Smooth muscle cell (in vitro differentiated cells): ENCODE measurements at regions not wholly inside any gene's neighbourhood (a gene's known extent, or its start where the extent isn't known, plus 50 kb on each side); places are given as distances from the start of the nearest gene placed in this dataset.

Experiments used
- DNase-seq: peaks from one replicate; lab custom pipeline; 2025; ENCODE audit not compliant: unreplicated experiment; lab: John Stamatoyannopoulos, UW
- H2AFZ ChIP-seq: fragments of 200-600 bp; sonication (generic); 2 replicates; pipeline ENCODE4 v1.6.0; 2016; ENCODE audit warnings: antibody characterized with exemption, low read depth, mild to moderate bottlenecking
- H3F3A ChIP-seq: fragments of 200-600 bp; sonication (generic); 2 replicates; pipeline ENCODE4 v1.6.0; 2017; ENCODE audit warnings: antibody characterized with exemption, low read depth
- H3K27ac ChIP-seq: fragments of 200-600 bp; sonication (generic); 2 replicates; pipeline ENCODE4 v1.5.1; 2016; ENCODE audit warnings: low read depth, mild to moderate bottlenecking
- H3K27me3 ChIP-seq: fragments of 200-600 bp; sonication (generic); 2 replicates; pipeline ENCODE4 v1.6.1; 2016; ENCODE audit warnings: low read depth, mild to moderate bottlenecking
- H3K36me3 ChIP-seq: fragments of 200-600 bp; sonication (generic); 2 replicates; pipeline ENCODE4 v1.5.1; 2016; ENCODE audit warnings: low read depth
- H3K4me1 ChIP-seq: fragments of 200-600 bp; sonication (generic); 2 replicates; pipeline ENCODE4 v1.5.1; 2016; ENCODE audit warnings: low read depth
- H3K4me2 ChIP-seq: fragments of 200-600 bp; sonication (generic); 2 replicates; pipeline ENCODE4 v1.6.0; 2016; ENCODE audit warnings: mild to moderate bottlenecking
- H3K4me3 ChIP-seq: fragments of 200-600 bp; sonication (generic); 2 replicates; pipeline ENCODE4 v1.5.1; 2016; ENCODE audit warnings: mild to moderate bottlenecking
- H3K79me2 ChIP-seq: fragments of 200-600 bp; sonication (generic); 2 replicates; pipeline ENCODE4 v1.6.0; 2016; ENCODE audit warnings: low read depth, mild to moderate bottlenecking
- H3K9ac ChIP-seq: fragments of 200-600 bp; sonication (generic); 2 replicates; pipeline ENCODE4 v1.6.0; 2016; ENCODE audit warnings: low read depth
- H3K9me3 ChIP-seq: fragments of 200-600 bp; sonication (generic); replicated peaks from 2 replicates; pipeline ENCODE4 v1.5.1; 2016; ENCODE audit warnings: low read depth
- H4K20me1 ChIP-seq: fragments of 200-600 bp; sonication (generic); 2 replicates; pipeline ENCODE4 v1.6.0; 2016; ENCODE audit warnings: low read depth
- WGBS: methylation state at CpG from one replicate; pipeline ENCODE4 v1.1.7; 2016; ENCODE audit warnings: low lambda C conversion rate; 5-methylcytosine and 5-hydroxymethylcytosine counted together
- TF ChIP-seq, protein P1 (sequence below): fragments of 200-600 bp; sonication (generic); IDR thresholded peaks from 2 replicates; pipeline ENCODE4 v1.5.1; 2017; ENCODE audit warnings: borderline replicate concordance, mild to moderate bottlenecking, antibody characterized with exemption; ENCODE audit not compliant: insufficient read depth, poor library complexity, severe bottlenecking

DNA sequence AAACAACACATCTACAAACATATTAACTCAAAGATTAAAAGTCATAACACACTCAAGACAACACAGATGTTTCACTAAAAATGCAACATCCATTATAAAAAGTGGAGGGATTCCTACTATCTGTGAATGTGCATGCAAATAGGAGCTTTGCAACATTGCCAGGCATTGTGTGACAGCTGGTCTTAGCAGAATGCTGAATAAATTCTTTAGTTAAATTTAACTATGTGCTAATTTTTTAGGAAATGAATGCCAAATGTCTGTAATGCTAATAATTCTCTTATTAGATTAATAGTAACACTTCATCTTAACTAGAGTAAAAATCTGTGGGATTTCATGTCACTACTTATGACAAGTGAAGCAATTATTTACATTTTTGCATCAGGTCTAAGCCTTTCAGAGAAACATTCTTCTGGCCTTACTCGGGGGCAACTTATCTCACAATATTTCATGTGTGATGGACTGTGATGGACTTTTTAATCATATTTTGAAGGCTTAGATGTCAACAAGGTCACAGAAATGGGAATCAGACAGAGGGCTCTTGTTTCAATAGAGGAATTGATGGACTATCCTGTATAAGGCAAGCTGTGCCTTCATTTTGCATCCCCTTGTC lies 524.6 kb upstream of the KCND2 start:
- Histone ChIP-seq H3K36me3 (no peaks in the 10 kb centered on the region), H3K9me3 (no peaks in the 10 kb centered on the region), H3K27me3 (no peaks in the 10 kb centered on the region), H3K9ac (no peak overlapping the region), H3K4me3 (no peak overlapping the region), H3K4me1 (no peaks in the 10 kb centered on the region), H3K79me2 (no peaks in the 10 kb centered on the region), H3K4me2 (no peak overlapping the region), H3F3A (no peaks in the 10 kb centered on the region), H3K27ac (no peak overlapping the region), H2AFZ (no peak overlapping the region), H4K20me1 (no peaks in the 10 kb centered on the region)
- WGBS = 59% methylated on average over 1 of the region's 1 CpG
- DNase-seq = no peak
- TF ChIP-seq, protein P1, sequence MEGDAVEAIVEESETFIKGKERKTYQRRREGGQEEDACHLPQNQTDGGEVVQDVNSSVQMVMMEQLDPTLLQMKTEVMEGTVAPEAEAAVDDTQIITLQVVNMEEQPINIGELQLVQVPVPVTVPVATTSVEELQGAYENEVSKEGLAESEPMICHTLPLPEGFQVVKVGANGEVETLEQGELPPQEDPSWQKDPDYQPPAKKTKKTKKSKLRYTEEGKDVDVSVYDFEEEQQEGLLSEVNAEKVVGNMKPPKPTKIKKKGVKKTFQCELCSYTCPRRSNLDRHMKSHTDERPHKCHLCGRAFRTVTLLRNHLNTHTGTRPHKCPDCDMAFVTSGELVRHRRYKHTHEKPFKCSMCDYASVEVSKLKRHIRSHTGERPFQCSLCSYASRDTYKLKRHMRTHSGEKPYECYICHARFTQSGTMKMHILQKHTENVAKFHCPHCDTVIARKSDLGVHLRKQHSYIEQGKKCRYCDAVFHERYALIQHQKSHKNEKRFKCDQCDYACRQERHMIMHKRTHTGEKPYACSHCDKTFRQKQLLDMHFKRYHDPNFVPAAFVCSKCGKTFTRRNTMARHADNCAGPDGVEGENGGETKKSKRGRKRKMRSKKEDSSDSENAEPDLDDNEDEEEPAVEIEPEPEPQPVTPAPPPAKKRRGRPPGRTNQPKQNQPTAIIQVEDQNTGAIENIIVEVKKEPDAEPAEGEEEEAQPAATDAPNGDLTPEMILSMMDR = no peak

- H2AFZ ChIP-seq = peak overlapping the region; percentile 5
- no peaks in the 10 kb centered on the region for H3K27me3 ChIP-seq
- no peak overlapping the region for H3K27ac ChIP-seq
- no peaks in the 10 kb centered on the region for H4K20me1 ChIP-seq
- H3K4me3 ChIP-seq = no peak overlapping the region
- H3K79me2 ChIP-seq = no peaks in the 10 kb centered on the region
- TF ChIP-seq, protein P1 = no peak
- no peak for DNase-seq
- H3K36me3 ChIP-seq = no peaks in the 10 kb centered on the region
- no peaks in the 10 kb centered on the region for H3K9me3 ChIP-seq
- H3K4me2 ChIP-seq = no peak overlapping the region
- H3K4me1 ChIP-seq = no peaks in the 10 kb centered on the region
- no peaks in the 10 kb centered on the region for H3F3A ChIP-seq
- no peak overlapping the region for H3K9ac ChIP-seq
- WGBS = 89% methylated on average over 2 of the region's 2 CpGs
Observed at GRCh38 chr7:119748991-119749390, 524.0 kb upstream of the KCND2 start.

GRCh38 chr7:119756687-119757086 lies 516.3 kb upstream of the KCND2 start:
- Histone ChIP-seq H3K27me3 (no peaks in the 10 kb centered on the region), H3K4me1 (no peaks in the 10 kb centered on the region), H3K9me3 (no peaks in the 10 kb centered on the region), H3K79me2 (no peaks in the 10 kb centered on the region), H4K20me1 (no peaks in the 10 kb centered on the region), H3K27ac (no peak overlapping the region), H3K36me3 (no peaks in the 10 kb centered on the region), H3K9ac (no peak overlapping the region), H3K4me2 (no peak overlapping the region), H2AFZ (no peak overlapping the region), H3K4me3 (no peak overlapping the region), H3F3A (no peaks in the 10 kb centered on the region)
- DNase-seq = no peak
- TF ChIP-seq, protein P1 = no peak

- H3K27me3 ChIP-seq = no peaks in the 10 kb centered on the region
- H3K9me3 ChIP-seq = no peaks in the 10 kb centered on the region
- no peak overlapping the region for H3K4me2 ChIP-seq
- no peak overlapping the region for H2AFZ ChIP-seq
- H3K79me2 ChIP-seq = no peaks in the 10 kb centered on the region
- H3K4me3 ChIP-seq = no peak overlapping the region
- TF ChIP-seq, protein P1 = no peak
- H3K4me1 ChIP-seq = no peaks in the 10 kb centered on the region
- no peak overlapping the region for H3K27ac ChIP-seq
- H4K20me1 ChIP-seq = no peaks in the 10 kb centered on the region
- H3F3A ChIP-seq = no peaks in the 10 kb centered on the region
- no peaks in the 10 kb centered on the region for H3K36me3 ChIP-seq
- DNase-seq = no peak
- H3K9ac ChIP-seq = no peak overlapping the region
Observed at GRCh38 chr7:119758254-119758653, 514.7 kb upstream of the KCND2 start.
